Stimulated activated CD8-positive, alpha-beta memory T cell treated with anti-CD3 and anti-CD28 coated beads, Interleukin-2, amount 100 ng/mL, for 1 hour (primary cell): ENCODE measurements at regions not wholly inside any gene's neighbourhood (a gene's known extent, or its start where the extent isn't known, plus 50 kb on each side); places are given as distances from the start of the nearest gene placed in this dataset.

Experiments used
- DNase-seq, 2 donors: peaks; one replicate each; pipeline ENCODE4 v3.0.0-alpha.2; 2020; ENCODE audit warnings: low read depth in 2 of 2

DNA sequence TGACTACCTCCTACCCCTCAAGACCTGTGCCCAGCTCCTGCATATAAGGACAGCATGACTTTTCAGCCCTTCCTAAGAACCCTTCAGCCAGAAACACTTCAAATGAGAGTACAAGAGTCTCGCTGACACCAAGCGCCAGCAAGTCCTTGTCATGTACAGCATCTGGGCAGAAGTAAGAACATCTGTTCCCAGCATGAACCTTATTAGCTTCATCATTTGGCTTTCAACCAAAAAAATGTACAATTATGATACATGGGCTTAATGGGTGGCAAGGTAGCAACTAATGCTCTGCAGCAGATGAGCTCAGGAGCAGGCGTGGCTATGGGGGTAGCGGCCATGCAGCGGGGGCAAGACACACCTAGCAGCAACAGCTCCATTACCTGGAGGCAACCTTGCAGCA, 487.6 kb downstream of the COG6 start:
- no peak for DNase-seq

DNA sequence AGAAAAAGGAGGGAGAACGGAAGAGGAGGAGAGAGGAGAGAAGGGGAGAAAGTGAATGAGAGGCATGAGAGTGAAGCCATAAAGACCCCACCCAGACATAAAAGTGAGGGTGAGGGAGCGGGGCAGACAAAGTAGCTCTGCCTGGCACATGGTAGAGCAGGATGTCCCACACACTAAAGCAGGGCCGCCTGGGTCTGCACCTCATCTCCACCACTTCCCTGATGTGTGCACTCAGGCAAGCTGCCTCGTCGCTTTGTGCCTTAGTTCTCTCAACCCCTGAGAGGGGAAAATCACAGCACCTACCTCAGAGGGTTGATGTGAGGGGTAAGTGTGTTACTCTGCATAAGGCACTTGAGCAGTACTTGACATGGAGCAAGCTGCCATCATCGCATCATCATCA, 488.1 kb downstream of the COG6 start:
- DNase-seq: no peak

DNA sequence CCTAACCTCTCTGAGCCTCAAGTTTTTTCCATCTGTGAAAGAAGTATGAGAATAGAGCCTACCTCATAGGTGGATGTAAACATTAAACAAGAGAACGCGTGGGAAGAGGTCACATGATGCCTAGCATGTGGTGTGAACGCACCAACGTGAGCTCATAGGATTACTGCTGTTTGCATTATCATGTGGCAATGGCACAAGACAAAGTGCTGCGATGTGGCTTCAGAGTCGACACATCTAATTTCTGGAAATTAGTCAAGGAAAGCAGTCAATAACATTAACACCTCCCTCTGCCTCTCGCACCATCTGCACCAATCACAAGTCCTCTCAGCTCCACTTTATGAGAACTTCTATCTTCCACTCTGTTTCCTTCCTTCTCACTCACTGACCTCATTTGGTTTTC, 489.7 kb downstream of the COG6 start:
- DNase-seq: no peak

DNA sequence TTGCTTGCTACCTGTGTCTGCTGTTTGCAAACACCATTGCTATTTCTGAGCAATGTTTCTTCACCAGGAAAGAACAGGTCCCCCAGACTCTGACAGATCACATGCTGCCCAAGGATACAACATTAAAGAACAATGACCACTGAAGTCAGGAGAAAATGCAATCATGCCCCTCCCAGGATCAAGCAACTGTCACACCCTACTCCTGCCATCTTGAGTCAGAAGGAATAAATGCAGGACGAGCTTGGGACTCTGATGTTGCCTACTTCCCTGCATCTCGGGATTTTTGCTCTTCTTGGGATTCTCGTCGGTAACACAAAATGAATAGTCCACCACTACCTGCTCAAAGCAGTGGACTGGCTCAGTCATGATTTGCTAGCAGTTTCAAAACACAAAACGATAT, 490.6 kb downstream of the COG6 start:
- no peak for DNase-seq

DNA sequence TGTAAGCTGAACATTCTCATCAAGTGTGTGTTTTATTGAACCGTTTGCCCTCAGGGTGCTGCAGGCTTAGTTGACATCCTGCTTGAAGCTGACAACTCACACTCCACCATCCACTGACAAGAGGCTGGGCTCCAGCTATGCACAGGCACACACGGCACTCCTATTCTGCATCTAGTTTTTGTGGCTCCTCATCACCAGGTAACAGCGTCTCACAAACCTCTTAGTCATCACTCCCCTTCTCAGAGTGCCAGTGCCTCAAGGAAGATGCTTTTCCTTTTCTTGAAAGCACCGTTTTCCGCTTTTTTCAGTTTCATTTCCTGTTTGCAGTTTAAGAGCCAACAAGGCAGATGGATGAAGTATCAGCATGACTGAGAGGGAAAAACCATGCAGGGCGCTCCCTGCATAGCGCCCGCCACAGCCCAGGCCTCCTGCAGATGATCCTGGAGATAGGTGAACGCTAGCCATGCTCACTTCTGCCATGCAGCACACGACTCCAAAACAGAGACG, 491.2 kb downstream of the COG6 start:
- no peak for DNase-seq

DNA sequence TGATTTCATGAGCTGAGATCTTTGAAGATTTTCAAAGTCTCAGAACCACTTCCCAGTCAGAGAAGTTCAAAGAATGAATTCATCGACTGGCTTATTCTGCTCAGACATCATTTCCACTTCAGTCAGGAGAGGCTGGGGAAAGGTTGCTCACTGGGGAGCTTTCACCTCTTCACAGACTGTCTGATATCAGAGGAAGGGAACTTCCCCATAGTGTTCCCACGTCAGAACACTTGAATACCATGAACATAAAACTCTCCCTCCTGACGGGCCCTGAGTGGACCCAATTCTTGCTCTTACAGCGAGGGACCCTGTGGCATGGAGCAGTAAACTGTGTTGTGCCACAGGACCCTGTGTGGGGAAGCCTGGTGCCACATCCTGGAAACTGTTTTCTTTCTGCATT, 492.6 kb downstream of the COG6 start:
- DNase-seq: no peak

DNA sequence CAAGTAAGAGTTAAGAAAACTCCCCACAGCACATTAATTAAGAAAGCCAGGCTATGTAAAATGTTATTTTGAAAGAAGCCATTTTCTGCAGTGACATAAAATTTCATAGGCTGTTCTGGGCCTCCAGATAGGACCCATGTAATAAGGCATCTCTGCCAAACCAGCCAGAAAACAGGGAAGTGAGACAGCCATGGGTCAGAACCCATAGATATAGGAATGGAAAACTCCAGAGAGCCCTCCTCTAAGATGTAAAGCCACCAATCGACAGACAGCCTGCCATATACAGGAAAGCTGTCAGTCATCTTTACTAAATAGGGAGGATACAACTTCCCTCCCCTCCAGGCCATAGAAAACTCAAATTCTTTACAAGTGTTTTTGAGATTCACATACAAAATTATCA, 493.3 kb downstream of the COG6 start:
- no peak for DNase-seq

DNA sequence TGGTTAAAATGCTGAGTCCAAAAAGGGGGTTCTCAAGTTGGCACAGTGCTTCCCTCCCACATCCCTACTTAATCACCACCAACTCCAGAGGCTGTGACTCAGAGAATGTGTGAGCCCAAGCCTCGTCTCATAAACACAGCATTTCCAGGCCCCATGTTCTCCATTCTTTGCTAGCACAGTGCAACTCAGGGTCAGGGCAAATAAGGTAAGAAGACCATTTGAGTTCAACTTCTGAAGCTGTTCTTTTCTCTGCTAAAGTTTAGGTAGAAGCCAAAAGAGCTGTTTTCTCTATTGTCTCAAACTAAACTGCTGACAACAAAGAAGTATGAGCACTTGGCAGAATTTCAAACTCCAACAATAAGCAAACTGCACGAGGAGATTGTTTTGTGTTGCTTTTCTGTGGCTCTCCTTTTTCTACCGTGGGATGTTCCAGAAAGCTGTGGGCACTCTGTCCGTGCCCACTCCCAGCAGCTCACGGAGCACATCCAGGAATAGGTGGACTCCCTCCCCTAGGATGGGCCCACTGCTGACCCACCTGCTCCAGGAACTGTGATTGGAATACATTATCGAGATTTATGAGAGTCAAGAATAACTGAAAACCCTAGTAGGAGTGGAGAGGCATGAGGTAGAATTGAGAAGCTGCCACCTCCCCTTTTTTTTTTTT, 494.3 kb downstream of the COG6 start:
- DNase-seq: no peak

DNA sequence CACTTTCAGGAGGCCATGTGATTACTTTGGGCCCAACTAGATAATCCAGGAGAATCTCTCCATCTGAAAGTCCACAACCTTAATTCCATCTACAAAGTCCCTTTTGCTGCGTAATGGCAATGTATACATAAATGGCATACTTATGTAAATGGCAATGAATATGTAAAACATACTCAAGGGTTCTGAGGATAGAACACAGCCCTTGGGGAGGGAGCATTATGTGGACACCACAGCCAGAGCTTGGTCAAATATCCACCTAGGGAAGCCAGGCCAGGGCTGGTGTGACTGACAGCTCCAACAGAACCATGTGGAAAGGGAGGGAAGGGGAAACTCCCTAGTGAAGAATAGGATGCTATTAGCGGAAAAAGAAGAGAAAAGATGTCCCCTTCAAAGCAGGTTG, 496.2 kb downstream of the COG6 start:
- no peak for DNase-seq

DNA sequence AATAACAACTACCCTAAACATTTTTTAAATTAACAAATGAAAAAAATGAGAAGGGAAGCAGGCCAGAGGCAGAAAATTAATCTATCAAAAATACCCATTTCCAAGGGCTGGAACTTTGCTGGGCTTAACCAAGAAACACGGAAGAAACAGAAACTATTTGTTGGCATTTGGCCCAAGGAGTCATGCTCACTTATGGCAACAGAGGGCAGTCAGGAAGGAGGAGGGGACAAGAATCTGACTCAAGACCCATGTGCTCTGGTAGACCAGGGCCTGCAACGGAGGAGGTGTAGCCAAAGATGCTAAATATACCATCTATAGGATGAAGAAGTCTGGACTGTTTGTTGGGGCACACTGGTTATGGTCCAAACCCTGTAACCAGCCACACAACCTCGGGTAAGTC, 496.7 kb downstream of the COG6 start:
- DNase-seq: no peak

DNA sequence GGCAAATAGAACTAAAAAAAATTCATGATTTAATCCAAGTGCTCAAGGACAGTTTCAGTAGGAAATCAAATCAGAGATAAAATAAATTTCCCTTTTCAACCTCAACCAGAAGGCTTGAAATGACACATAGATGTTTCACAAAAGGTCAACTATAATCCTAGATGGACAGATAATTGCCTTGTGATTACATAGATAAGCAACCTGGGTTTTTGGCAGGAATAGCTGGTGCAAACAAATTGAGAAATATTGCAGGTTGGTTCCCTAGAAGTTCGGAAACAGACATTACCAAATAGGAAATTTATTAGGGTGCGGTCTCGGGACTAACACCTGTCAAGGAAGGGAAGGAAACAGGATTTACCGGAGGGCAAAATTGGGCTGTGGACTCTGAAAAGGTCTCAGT, 497.5 kb downstream of the COG6 start:
- DNase-seq: no peak

DNA sequence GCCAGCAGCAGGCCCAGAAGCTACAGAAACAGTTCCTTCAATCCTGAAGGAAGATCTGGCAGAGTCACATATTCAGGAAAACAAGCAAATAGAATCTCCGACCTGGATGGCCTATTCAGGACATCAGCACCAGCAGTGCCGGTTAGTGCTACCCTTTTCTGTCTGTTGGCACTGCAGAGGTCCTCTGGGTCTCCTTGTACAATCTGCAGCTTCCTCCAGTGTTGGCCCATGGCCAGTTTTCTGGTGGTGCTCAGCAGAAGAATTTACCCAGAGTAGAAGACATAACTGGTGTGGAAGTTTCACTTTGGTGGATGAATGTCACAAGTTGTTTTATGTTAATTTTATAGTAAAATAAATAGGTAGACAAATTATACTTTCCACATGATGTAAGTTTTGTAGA, 498.1 kb downstream of the COG6 start:
- DNase-seq: no peak

DNA sequence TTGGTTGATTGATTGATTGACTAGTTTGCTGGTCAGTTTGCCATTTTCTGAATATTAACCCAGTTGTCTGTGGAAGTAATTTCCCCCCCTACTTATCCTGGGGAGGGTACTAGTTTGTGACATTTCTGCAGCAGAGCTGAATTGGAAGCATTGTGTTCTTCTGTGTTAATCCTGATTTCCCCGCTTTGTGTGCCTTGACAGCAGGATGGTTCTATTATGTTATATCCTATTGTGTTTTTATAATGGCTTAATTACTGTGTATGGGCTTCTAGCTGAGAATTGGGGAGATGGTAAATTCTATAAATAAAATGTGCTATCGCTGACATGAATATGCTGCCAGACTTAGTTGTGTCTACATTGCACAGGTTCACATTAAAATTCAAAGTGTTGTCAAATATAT, 499.7 kb downstream of the COG6 start:
- no peak for DNase-seq

DNA sequence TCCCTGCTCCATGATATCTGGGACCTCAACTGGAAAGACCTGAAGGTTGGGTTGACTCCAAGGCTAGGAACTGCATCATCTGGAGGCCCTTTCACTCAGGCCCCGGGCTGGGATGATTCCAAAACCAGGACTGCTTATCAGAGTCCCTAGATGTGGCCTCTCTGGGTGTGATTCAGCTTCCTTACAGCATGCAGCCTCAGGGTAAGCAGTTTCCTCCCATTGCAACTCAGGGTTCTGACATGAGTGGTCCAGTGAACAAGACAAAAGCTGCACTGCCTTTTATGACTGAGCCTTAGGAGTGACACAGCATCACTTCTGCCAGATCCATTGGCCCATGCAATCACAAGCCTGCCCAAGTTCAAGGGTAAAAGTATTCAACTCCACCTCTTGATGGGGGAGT, 502.8 kb downstream of the COG6 start:
- DNase-seq: no peak

DNA sequence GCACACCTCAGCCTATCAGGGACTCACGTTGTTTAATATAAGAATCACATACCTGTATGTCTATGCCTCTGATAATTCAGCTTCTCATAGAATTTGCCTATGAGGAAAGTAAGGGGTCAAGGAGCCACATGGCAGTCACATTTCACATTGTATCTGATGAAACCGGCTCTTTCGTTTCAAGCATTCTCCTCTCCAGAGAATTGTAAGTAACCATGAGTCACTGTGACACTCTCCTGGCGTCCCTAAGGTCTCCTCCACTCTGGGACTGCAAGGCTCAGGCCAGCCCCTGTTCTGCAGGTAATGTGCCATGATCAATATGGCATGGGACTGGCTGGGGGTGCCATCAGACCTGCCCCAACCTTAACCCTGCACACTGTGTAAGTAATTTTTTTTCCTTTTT, 503.3 kb downstream of the COG6 start:
- DNase-seq: no peak

DNA sequence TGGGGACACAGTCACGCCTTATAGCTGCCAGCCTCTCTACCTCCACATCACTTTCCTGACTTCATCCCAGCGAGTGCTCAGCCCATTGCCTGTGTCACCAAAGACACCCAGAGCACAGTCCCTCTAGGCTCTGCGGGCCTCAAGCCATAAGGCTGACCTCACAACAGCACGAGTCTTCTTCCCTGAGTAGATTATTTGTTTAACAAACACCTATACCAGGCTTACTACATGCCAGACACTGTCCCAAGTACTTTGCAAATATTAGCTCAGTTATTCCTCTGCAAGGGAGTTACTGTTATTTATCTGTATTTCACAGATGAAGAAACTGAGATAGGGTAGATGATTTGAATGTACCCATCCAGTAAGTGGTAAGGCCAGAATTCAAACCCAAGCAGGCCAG, 504.3 kb downstream of the COG6 start:
- DNase-seq: no peak

DNA sequence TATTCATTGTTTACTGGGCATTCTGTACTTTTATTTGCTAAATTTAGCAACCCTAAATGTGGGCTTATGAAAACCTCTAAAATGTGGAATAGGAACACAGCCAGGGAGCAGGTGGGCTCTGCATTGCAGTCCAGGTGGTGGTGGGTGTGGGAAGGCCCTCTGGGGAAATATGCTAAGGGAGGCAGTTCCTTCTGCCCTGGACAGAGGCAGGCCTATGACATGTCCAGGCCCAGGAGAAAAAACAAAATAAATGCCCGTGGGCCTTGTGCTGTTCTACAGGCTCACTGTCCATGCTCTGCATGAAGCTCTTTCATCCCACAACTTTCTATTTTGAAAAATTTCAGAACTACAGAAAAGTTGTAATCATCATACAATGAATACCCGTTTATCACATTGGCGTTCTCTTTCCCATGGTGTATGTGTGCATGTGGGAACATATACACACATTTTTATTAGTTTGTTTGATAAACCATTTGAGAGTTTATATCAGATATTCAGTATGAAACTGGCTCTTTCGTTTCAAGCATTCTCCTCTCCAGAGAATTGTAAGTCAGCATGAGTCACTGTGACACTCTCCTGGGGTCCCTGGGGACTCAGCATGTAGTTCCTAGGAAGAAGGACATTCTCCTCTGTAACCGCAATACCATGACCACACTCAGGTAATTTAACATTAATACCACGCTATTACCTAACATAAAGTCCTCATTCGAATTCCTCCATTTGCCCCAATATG, 505.3 kb downstream of the COG6 start:
- DNase-seq: no peak

DNA sequence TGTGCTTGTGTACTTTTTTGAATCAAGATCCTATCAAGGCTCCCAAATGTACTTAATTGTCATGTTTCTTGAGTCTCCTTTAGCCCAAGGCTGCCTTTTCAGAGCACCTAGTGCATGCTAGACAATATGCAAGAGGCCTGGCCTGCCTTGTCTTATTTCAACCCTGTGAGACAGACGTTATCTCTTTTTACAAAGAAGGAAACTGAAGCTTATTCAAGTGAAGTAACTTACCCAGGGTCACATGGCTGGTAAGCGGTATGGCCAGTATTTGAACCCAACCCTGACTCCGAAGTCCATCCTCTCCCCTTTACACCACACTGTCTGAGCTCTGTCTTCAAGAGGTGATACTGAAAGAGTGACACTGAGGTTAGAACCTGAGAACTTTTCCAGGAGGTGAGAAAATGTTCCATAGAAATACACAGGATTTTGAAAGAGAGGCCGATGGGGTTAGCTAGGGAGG, 505.1 kb downstream of the FOXO1 start:
- DNase-seq: no peak

DNA sequence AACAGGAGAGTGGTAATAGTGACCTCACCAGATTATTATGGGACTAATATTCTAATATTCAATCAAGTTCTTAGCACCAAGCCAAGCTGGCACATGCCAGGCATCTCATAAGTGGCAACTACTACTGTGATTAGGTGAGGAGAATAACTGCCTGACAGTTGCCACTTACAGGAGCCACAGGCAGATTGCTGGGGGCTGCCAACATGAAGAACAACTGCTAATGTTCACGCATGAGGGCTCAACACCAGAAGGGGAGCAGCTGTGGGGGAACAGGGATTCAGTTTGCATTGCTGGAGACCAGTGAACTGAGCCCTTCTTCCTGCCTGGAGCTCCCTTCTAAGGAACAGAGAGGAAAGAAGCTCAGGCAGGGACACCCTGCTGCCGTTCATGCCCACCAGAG, 504.5 kb downstream of the FOXO1 start:
- DNase-seq: no peak

DNA sequence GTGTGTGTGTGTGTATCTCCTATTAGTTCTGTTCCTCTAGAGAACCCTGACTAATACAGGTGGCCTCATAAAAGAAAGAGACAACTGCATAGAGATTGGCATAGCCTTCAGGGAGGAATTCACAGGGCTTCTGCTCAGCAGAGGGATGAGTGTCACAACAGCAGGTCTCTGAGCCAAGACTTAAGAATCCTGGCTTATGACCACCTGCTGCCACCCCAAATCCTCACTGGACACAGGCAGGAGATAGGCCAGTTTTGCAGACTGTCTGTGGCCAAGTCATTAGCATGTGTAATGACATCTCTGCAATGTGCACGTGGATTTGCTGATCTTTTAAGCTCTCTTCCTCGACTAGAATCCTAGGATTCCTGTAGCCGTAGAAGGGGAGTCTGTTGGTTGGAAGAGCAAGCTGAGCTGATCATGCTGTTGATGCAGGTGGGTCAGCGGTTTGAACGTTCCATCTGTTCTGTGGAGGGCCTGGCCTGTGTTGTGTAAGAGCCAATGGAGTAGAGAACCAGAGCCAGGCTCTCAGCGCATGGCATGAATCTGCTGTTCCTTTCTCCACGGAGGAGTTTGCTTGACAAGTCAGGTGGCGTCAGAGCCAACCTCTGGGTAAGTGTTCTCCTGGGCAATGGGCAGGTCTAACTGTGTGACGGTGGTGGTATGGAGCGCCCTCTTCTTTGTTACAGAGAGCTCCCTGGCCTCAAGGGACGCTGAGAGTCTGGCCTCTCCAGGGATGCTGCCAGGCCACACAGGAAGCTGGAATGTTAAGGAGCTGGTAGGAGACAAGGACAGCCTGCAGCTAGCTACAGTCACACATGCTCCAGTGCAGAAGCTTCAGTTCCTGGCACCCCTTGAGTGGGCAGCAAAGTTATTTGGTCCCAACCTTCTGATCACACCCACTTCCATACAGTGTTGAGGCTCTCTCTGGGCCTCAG, 503.1 kb downstream of the FOXO1 start:
- no peak for DNase-seq

DNA sequence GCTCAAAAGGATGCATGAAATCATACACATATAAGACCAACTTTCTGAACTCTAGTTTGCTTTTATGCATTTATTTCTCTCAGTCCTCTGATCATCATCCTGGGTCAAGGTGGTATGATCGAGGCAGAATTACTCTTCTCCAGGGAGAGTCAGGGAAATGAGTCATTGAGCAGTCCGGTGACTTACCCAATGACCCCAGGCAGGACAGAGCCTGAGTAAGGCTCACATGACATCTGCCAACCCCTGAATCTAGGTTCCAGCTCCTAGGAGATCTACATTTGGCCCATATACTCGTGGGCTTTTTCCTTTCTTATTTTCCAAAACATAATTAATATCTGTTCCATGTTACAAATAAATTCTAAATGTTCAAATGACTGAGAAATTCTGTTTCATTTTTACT, 502.3 kb downstream of the FOXO1 start:
- no peak for DNase-seq

DNA sequence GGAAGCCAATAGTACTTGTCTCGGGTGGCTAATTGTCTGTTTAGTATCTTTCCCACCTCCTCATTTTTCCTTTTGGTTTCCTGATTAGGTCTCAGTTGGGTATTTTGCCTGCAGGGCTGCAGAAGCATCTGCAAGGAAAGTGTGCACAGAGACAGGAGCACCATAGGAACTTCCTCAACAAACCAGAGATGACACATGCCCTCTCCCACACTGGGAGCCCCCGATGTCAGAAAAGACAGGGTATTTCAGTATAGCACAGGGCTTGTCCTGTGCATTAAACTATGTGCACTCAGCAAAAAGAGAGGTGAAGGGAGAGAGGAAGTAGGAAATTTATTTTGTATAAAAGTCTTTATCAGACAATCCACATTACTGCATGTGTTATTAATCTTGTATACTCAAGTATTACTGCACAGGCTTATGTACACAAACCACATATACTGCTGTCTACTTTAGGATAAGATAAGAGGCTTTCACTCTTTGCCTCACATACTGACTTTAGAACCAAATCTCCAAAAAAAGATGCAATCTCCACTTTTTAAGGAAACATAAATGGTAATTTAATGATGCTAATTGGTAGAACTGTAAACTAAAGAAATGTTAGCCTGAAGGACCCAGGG, 501.0 kb downstream of the FOXO1 start:
- no peak for DNase-seq
